Activated naive CD4-positive, alpha-beta T cell treated with anti-CD3 and anti-CD28 coated beads for 36 hours (primary cell): ENCODE measurements at regions not wholly inside any gene's neighbourhood (a gene's known extent, or its start where the extent isn't known, plus 50 kb on each side); places are given as distances from the start of the nearest gene placed in this dataset.
"Not testable (repeated sequence)": the region's sequence is repeated elsewhere in the genome, so short reads cannot be mapped to it uniquely, and the experiment has no call there.

ENCODE experiments used
- CTCF ChIA-PET: fragments of 350-600 bp; sonication (Branson Sonifier 250); formaldehyde crosslinking; loops from one replicate; lab custom pipeline; 2021; ENCODE audit warnings: antibody characterized with exemption; lab: Charles Lee
- DNase-seq: peaks from one replicate; pipeline ENCODE4 v3.0.0-alpha.2; 2020
- H3K27ac Mint-ChIP-seq: one replicate; pipeline ENCODE4 v1.8.0; 2021; ENCODE audit warnings: mild to moderate bottlenecking, mixed read lengths
- H3K27me3 Mint-ChIP-seq: one replicate; pipeline ENCODE4 v1.8.0; 2021; ENCODE audit warnings: low read depth, mixed read lengths
- H3K36me3 Mint-ChIP-seq: one replicate; pipeline ENCODE4 v1.8.0; 2021; ENCODE audit warnings: low read depth, mixed read lengths
- H3K4me1 Mint-ChIP-seq: one replicate; pipeline ENCODE4 v1.8.0; 2021; ENCODE audit warnings: low read depth, mixed read lengths
- H3K4me3 Mint-ChIP-seq: one replicate; pipeline ENCODE4 v1.8.0; 2021; ENCODE audit warnings: mild to moderate bottlenecking, moderate library complexity, mixed read lengths
- H3K9me3 Mint-ChIP-seq: one replicate; pipeline ENCODE4 v1.8.0; 2021; ENCODE audit warnings: mixed read lengths
- intact Hi-C: fragments of 100-400 bp; cut with micrococcal nuclease; formaldehyde crosslinking; loops from one replicate; pipeline ENCODE4 v1.15.1; 2023

GRCh38 chr9:25353783-25354182, 324.5 kb downstream of the TUSC1 start:
- Mint-ChIP-seq H3K27ac (no peak overlapping the region), H3K36me3 (no peaks in the 10 kb centered on the region), H3K27me3 (no peaks in the 10 kb centered on the region), H3K4me3 (no peak overlapping the region), H3K9me3 (peaks cover 14% of the 10 kb centered on the region), H3K4me1 (no peaks in the 10 kb centered on the region)
- intact Hi-C loops = no loop called here
- no peak for DNase-seq
- CTCF ChIA-PET = no interaction called here

- Mint-ChIP-seq H3K27me3 (no peaks in the 10 kb centered on the region), H3K4me3 (no peak overlapping the region), H3K36me3 (no peaks in the 10 kb centered on the region), H3K27ac (no peak overlapping the region), H3K4me1 (no peaks in the 10 kb centered on the region), H3K9me3 (peaks cover 3% of the 10 kb centered on the region)
- intact Hi-C loops = no loop called here
- CTCF ChIA-PET = no interaction called here
- no peak for DNase-seq
These were observed 328.2 kb downstream of the TUSC1 start for GRCh38 chr9:25350011-25350410.

GRCh38 chr9:25322142-25322541, 356.1 kb downstream of the TUSC1 start:
- no peaks in the 10 kb centered on the region for H3K4me1 Mint-ChIP-seq
- DNase-seq = no peak
- H3K36me3 Mint-ChIP-seq = no peaks in the 10 kb centered on the region

GRCh38 chr9:25310961-25311360, 367.3 kb downstream of the TUSC1 start:
- Mint-ChIP-seq H3K4me1 (no peaks in the 10 kb centered on the region), H3K36me3 (no peaks in the 10 kb centered on the region), H3K4me3 (no peak overlapping the region), H3K27me3 (no peaks in the 10 kb centered on the region), H3K27ac (no peak overlapping the region), H3K9me3 (peaks cover 16% of the 10 kb centered on the region)
- no peak for DNase-seq
- CTCF ChIA-PET = no interaction called here
- intact Hi-C loops = no loop called here

More at GRCh38 chr9:25322142-25322541, 356.1 kb downstream of the TUSC1 start:
- CTCF ChIA-PET = no interaction called here
- no peak overlapping the region for H3K4me3 Mint-ChIP-seq
- H3K27ac Mint-ChIP-seq = no peak overlapping the region
- H3K27me3 Mint-ChIP-seq = no peaks in the 10 kb centered on the region
- intact Hi-C loops = no loop called here
- peaks cover 12% of the 10 kb centered on the region for H3K9me3 Mint-ChIP-seq

GRCh38 chr9:25308549-25308948, 369.7 kb downstream of the TUSC1 start:
- CTCF ChIA-PET = no interaction called here
- H3K9me3 Mint-ChIP-seq = peaks cover 16% of the 10 kb centered on the region
- H3K4me1 Mint-ChIP-seq = no peaks in the 10 kb centered on the region

GRCh38 chr9:25302601-25303000, 375.6 kb downstream of the TUSC1 start:
- intact Hi-C loops = no loop called here
- CTCF ChIA-PET = interaction anchor here (0.6 kb wide), 1 partner anchor 218 kb away, joined by 3 read pairs; no protein-coding TSS in a partner anchor
- Mint-ChIP-seq H3K27me3 (no peaks in the 10 kb centered on the region), H3K27ac (no peak overlapping the region), H3K4me3 (no peak overlapping the region), H3K9me3 (peaks cover 10% of the 10 kb centered on the region), H3K4me1 (no peaks in the 10 kb centered on the region), H3K36me3 (no peaks in the 10 kb centered on the region)
- DNase-seq = no peak

More at GRCh38 chr9:25308549-25308948, 369.7 kb downstream of the TUSC1 start:
- intact Hi-C loops = no loop called here
- no peak overlapping the region for H3K4me3 Mint-ChIP-seq
- no peaks in the 10 kb centered on the region for H3K36me3 Mint-ChIP-seq
- DNase-seq = no peak
- H3K27me3 Mint-ChIP-seq = no peaks in the 10 kb centered on the region
- no peak overlapping the region for H3K27ac Mint-ChIP-seq

- H3K9me3 Mint-ChIP-seq = peaks cover 10% of the 10 kb centered on the region
- H3K4me1 Mint-ChIP-seq, DNase-seq, H3K27ac Mint-ChIP-seq, CTCF ChIA-PET, H3K4me3 Mint-ChIP-seq, H3K36me3 Mint-ChIP-seq, intact Hi-C loops, H3K27me3 Mint-ChIP-seq: not testable (repeated sequence)
These were observed 390.0 kb downstream of the TUSC1 start for GRCh38 chr9:25288195-25288594.

- CTCF ChIA-PET = no interaction called here
- no peaks in the 10 kb centered on the region for H3K4me1 Mint-ChIP-seq
- no peaks in the 10 kb centered on the region for H3K27me3 Mint-ChIP-seq
- no peak overlapping the region for H3K4me3 Mint-ChIP-seq
- H3K9me3 Mint-ChIP-seq = peaks cover 10% of the 10 kb centered on the region
- H3K27ac Mint-ChIP-seq = no peak overlapping the region
- no peak for DNase-seq
- no peaks in the 10 kb centered on the region for H3K36me3 Mint-ChIP-seq
- intact Hi-C loops = no loop called here
These were observed 393.9 kb downstream of the TUSC1 start for GRCh38 chr9:25284365-25284764.

GRCh38 chr9:25282946-25283345, 395.3 kb downstream of the TUSC1 start:
- H3K27ac Mint-ChIP-seq = no peak overlapping the region
- H3K4me1 Mint-ChIP-seq = no peaks in the 10 kb centered on the region
- H3K27me3 Mint-ChIP-seq = no peaks in the 10 kb centered on the region
- no peak overlapping the region for H3K4me3 Mint-ChIP-seq
- CTCF ChIA-PET = no interaction called here
- no peaks in the 10 kb centered on the region for H3K36me3 Mint-ChIP-seq
- DNase-seq = no peak
- intact Hi-C loops = no loop called here
- no peaks in the 10 kb centered on the region for H3K9me3 Mint-ChIP-seq

- Mint-ChIP-seq H3K27me3 (no peaks in the 10 kb centered on the region), H3K36me3 (no peaks in the 10 kb centered on the region)
- intact Hi-C loops = no loop called here
These were observed 416.8 kb downstream of the TUSC1 start for GRCh38 chr9:25261445-25261844.

GRCh38 chr9:25260046-25260445, 418.2 kb downstream of the TUSC1 start:
- intact Hi-C loops = no loop called here
- H3K4me1 Mint-ChIP-seq = no peaks in the 10 kb centered on the region
- H3K9me3 Mint-ChIP-seq = peaks cover 18% of the 10 kb centered on the region
- H3K4me3 Mint-ChIP-seq = no peak overlapping the region
- DNase-seq = no peak
- H3K27me3 Mint-ChIP-seq = no peaks in the 10 kb centered on the region
- no peak overlapping the region for H3K27ac Mint-ChIP-seq
- CTCF ChIA-PET = no interaction called here
- no peaks in the 10 kb centered on the region for H3K36me3 Mint-ChIP-seq

More at GRCh38 chr9:25261445-25261844, 416.8 kb downstream of the TUSC1 start:
- Mint-ChIP-seq H3K27ac (no peak overlapping the region), H3K9me3 (peaks cover 15% of the 10 kb centered on the region), H3K4me3 (no peak overlapping the region), H3K4me1 (no peaks in the 10 kb centered on the region)
- DNase-seq = no peak
- CTCF ChIA-PET = no interaction called here

- H3K36me3 Mint-ChIP-seq = no peaks in the 10 kb centered on the region
- H3K9me3 Mint-ChIP-seq = peaks cover 15% of the 10 kb centered on the region
- no peak overlapping the region for H3K27ac Mint-ChIP-seq
- no peak overlapping the region for H3K4me3 Mint-ChIP-seq
- intact Hi-C loops = no loop called here
- no peaks in the 10 kb centered on the region for H3K27me3 Mint-ChIP-seq
- CTCF ChIA-PET = no interaction called here
- no peaks in the 10 kb centered on the region for H3K4me1 Mint-ChIP-seq
- DNase-seq = no peak
These were observed 423.0 kb downstream of the TUSC1 start for GRCh38 chr9:25255216-25255615.

- Mint-ChIP-seq H3K9me3 (peaks cover 15% of the 10 kb centered on the region), H3K4me3 (no peak overlapping the region), H3K36me3 (no peaks in the 10 kb centered on the region), H3K27ac (no peak overlapping the region), H3K4me1 (no peaks in the 10 kb centered on the region), H3K27me3 (no peaks in the 10 kb centered on the region)
- intact Hi-C loops = no loop called here
- CTCF ChIA-PET = interaction anchor here (0.8 kb wide), 1 partner anchor 47 kb away, joined by 3 read pairs; no protein-coding TSS in a partner anchor
- DNase-seq = no peak
These were observed 424.2 kb downstream of the TUSC1 start for GRCh38 chr9:25254051-25254450.
